ENCODE measurements at regions not wholly inside any gene's neighbourhood (a gene's known extent, or its start where the extent isn't known, plus 50 kb on each side); places are given as distances from the start of the nearest gene placed in this dataset.
"Not testable (repeated sequence)": the region's sequence is repeated elsewhere in the genome, so short reads cannot be mapped to it uniquely, and the experiment has no call there.

GRCh38 chr5:173667702-173668101 lies 51.3 kb upstream of the BOD1 start:
- H3K4me3 ChIP-seq, result no peak overlapping the region
- H3K27ac ChIP-seq, result no peak overlapping the region

- Histone ChIP-seq H3K27ac (no peak overlapping the region), H3K4me3 (no peak overlapping the region)
Observed at GRCh38 chr5:173668245-173668800, 51.9 kb upstream of the BOD1 start.

GRCh38 chr5:173668910-173669309 lies 52.5 kb upstream of the BOD1 start:
- Histone ChIP-seq H3K4me3 (no peak overlapping the region), H3K27ac (no peak overlapping the region)

GRCh38 chr5:173669483-173669882 lies 53.0 kb upstream of the BOD1 start:
- Histone ChIP-seq H3K27ac (no peak overlapping the region), H3K4me3 (no peak overlapping the region)

- Histone ChIP-seq H3K27ac (peak overlapping the region in 15 of 21 experiments; percentile 1 to 75 (median 46)), H3K4me3 (peak overlapping the region in 1 of 7 experiments; percentile 2)
Observed at GRCh38 chr5:173670130-173670651, 53.7 kb upstream of the BOD1 start.

- Histone ChIP-seq H3K4me3 (peak overlapping the region in 1 of 7 experiments; percentile 2), H3K27ac (peak overlapping the region in 17 of 21 experiments; percentile 1 to 75 (median 44))
Observed at GRCh38 chr5:173670791-173671120, 54.3 kb upstream of the BOD1 start.

- H3K4me3 ChIP-seq, result peak overlapping the region in 1 of 7 experiments; percentile 2
- H3K27ac ChIP-seq, result peak overlapping the region in 17 of 21 experiments; percentile 1 to 75 (median 44)
Observed at GRCh38 chr5:173671121-173671949, 54.9 kb upstream of the BOD1 start.

- H3K27ac ChIP-seq, result no peak overlapping the region
Observed at GRCh38 chr5:173672166-173672565, 55.7 kb upstream of the BOD1 start.

GRCh38 chr5:173672891-173673290 lies 56.4 kb upstream of the BOD1 start:
- Histone ChIP-seq H3K27ac (no peak overlapping the region), H3K4me3 (no peak overlapping the region)

More at GRCh38 chr5:173672166-173672565, 55.7 kb upstream of the BOD1 start:
- no peak overlapping the region for H3K4me3 ChIP-seq

- Histone ChIP-seq H3K4me3 (no peak overlapping the region), H3K27ac (no peak overlapping the region)
Observed at GRCh38 chr5:173673295-173674101, 57.0 kb upstream of the BOD1 start.

GRCh38 chr5:173675287-173675996 lies 59.0 kb upstream of the BOD1 start:
- Histone ChIP-seq H3K4me3 (no peak overlapping the region), H3K27ac (no peak overlapping the region)

GRCh38 chr5:173676375-173676774 lies 59.9 kb upstream of the BOD1 start:
- no peak overlapping the region for H3K4me3 ChIP-seq
- H3K27ac ChIP-seq, result no peak overlapping the region

- H3K4me3 ChIP-seq, result no peak overlapping the region
- no peak overlapping the region for H3K27ac ChIP-seq
Observed at GRCh38 chr5:173677125-173677672, 60.7 kb upstream of the BOD1 start.

GRCh38 chr5:173679909-173680630 lies 63.6 kb upstream of the BOD1 start:
- H3K27ac ChIP-seq, result no peak overlapping the region

GRCh38 chr5:173680660-173681242 lies 64.3 kb upstream of the BOD1 start:
- H3K27ac ChIP-seq, result peak overlapping the region in 1 of 21 experiments; percentile 16

More at GRCh38 chr5:173679909-173680630, 63.6 kb upstream of the BOD1 start:
- H3K4me3 ChIP-seq, result no peak overlapping the region

GRCh38 chr5:173682313-173682712 lies 65.9 kb upstream of the BOD1 start:
- no peak overlapping the region for H3K27ac ChIP-seq
- H3K4me3 ChIP-seq, result no peak overlapping the region

More at GRCh38 chr5:173680660-173681242, 64.3 kb upstream of the BOD1 start:
- H3K4me3 ChIP-seq, result no peak overlapping the region

GRCh38 chr5:173684535-173684934 lies 68.1 kb upstream of the BOD1 start:
- not testable (repeated sequence) for H3K4me3 ChIP-seq, H3K27ac ChIP-seq

GRCh38 chr5:173686950-173687349 lies 70.5 kb upstream of the BOD1 start:
- Histone ChIP-seq H3K27ac (no peak overlapping the region), H3K4me3 (no peak overlapping the region)
